SK-N-SH treated with all-trans-retinoic acid at 6 μM for 48 hours (cell line): ENCODE measurements at regions not wholly inside any gene's neighbourhood (a gene's known extent, or its start where the extent isn't known, plus 50 kb on each side); places are given as distances from the start of the nearest gene placed in this dataset.

Experiments
- ARNTL ChIP-seq: fragments of 450-650 bp; formaldehyde crosslinking; IDR thresholded peaks from 2 replicates; pipeline ENCODE4 v1.5.0; 2020; ENCODE audit warnings: low read depth, mild to moderate bottlenecking, moderate library complexity, borderline replicate concordance
- ESRRG ChIP-seq: fragments of 250-450 bp; sonication (Bioruptor Pico); IDR thresholded peaks from 2 replicates; pipeline ENCODE4 v1.6.1; 2021; ENCODE audit warnings: mild to moderate bottlenecking
- PATZ1 ChIP-seq: fragments of 250-450 bp; sonication (Bioruptor Pico); IDR thresholded peaks from 2 replicates; pipeline ENCODE4 v1.8.0; 2020; ENCODE audit warnings: mild to moderate bottlenecking, moderate library complexity, borderline replicate concordance
- RARB ChIP-seq: fragments of 250-450 bp; sonication (Bioruptor Pico); IDR thresholded peaks from 2 replicates; pipeline ENCODE4 v1.8.0; 2021; ENCODE audit warnings: mild to moderate bottlenecking, moderate library complexity
- TCF4 ChIP-seq: fragments of 250-450 bp; sonication (Bioruptor Pico); IDR thresholded peaks from 2 replicates; pipeline ENCODE4 v1.8.0; 2021; ENCODE audit warnings: mild to moderate bottlenecking, moderate library complexity, borderline replicate concordance
- TOX ChIP-seq: fragments of 250-450 bp; sonication (Bioruptor Pico); IDR thresholded peaks from 2 replicates; pipeline ENCODE4 v1.8.0; 2021; ENCODE audit warnings: mild to moderate bottlenecking, moderate library complexity, borderline replicate concordance
- TSHZ2 ChIP-seq: fragments of 250-450 bp; sonication (Bioruptor Pico); IDR thresholded peaks from 2 replicates; pipeline ENCODE4 v1.5.0; 2020; ENCODE audit warnings: mild to moderate bottlenecking, moderate library complexity
- ZFP3 ChIP-seq: fragments of 250-450 bp; sonication (Bioruptor Pico); IDR thresholded peaks from 2 replicates; pipeline ENCODE4 v1.5.0; 2020; ENCODE audit warnings: mild to moderate bottlenecking, moderate library complexity
- ZFP30 ChIP-seq: fragments of 450-650 bp; formaldehyde crosslinking; IDR thresholded peaks from 2 replicates; pipeline ENCODE4 v1.5.0; 2022; ENCODE audit warnings: mild to moderate bottlenecking, moderate library complexity
- ZNF8 ChIP-seq: fragments of 450-650 bp; formaldehyde crosslinking; IDR thresholded peaks from 2 replicates; pipeline ENCODE4 v1.5.0; 2020; ENCODE audit warnings: mild to moderate bottlenecking, moderate library complexity
- TF ChIP-seq, protein P1 (sequence below): fragments of 250-450 bp; sonication (Bioruptor Pico); IDR thresholded peaks from 2 replicates; pipeline ENCODE4 v1.8.0; 2021; ENCODE audit warnings: low read depth, mild to moderate bottlenecking, moderate library complexity, borderline replicate concordance

- TF ChIP-seq TSHZ2 (no peak), ZFP30 (CRISPR knock-in tag) (no peak), RARB (CRISPR knock-in tag) (no peak), ESRRG (no peak), ARNTL (CRISPR knock-in tag) (no peak), TCF4 (CRISPR knock-in tag) (no peak), ZFP3 (CRISPR knock-in tag) (no peak), PATZ1 (no peak), ZNF8 (CRISPR knock-in tag) (no peak), TOX (CRISPR knock-in tag) (no peak)
- TF ChIP-seq, protein P1, sequence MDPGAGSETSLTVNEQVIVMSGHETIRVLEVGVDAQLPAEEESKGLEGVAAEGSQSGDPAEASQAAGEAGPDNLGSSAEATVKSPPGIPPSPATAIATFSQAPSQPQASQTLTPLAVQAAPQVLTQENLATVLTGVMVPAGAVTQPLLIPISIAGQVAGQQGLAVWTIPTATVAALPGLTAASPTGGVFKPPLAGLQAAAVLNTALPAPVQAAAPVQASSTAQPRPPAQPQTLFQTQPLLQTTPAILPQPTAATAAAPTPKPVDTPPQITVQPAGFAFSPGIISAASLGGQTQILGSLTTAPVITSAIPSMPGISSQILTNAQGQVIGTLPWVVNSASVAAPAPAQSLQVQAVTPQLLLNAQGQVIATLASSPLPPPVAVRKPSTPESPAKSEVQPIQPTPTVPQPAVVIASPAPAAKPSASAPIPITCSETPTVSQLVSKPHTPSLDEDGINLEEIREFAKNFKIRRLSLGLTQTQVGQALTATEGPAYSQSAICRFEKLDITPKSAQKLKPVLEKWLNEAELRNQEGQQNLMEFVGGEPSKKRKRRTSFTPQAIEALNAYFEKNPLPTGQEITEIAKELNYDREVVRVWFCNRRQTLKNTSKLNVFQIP, result no peak
Measured at GRCh38 chr6:20348041-20348440, 53.6 kb upstream of the E2F3 start.
